Nephron progenitor cell (in vitro differentiated cells): ENCODE measurements at regions not wholly inside any gene's neighbourhood (a gene's known extent, or its start where the extent isn't known, plus 50 kb on each side); places are given as distances from the start of the nearest gene placed in this dataset.

ENCODE experiments used
- DNase-seq: peaks from one replicate; pipeline ENCODE4 v3.0.0; 2021
- H3K27ac Mint-ChIP-seq: 2 replicates; pipeline ENCODE4 v1.8.0; 2021; ENCODE audit warnings: mild to moderate bottlenecking, moderate library complexity, mixed read lengths
- H3K27me3 Mint-ChIP-seq: 2 replicates; pipeline ENCODE4 v1.8.0; 2021; ENCODE audit warnings: mild to moderate bottlenecking, low read depth, mixed read lengths; ENCODE audit not compliant: poor library complexity
- H3K36me3 Mint-ChIP-seq: 2 replicates; pipeline ENCODE4 v1.8.0; 2021; ENCODE audit warnings: low read depth, mixed read lengths
- H3K4me1 Mint-ChIP-seq: 2 replicates; pipeline ENCODE4 v1.8.0; 2021; ENCODE audit warnings: mixed read lengths
- H3K4me3 Mint-ChIP-seq: 2 replicates; pipeline ENCODE4 v1.8.0; 2021; ENCODE audit warnings: mild to moderate bottlenecking, moderate library complexity, mixed read lengths
- H3K9me3 Mint-ChIP-seq: 2 replicates; pipeline ENCODE4 v1.8.0; 2021; ENCODE audit warnings: mild to moderate bottlenecking, moderate library complexity, mixed read lengths
- CTCF ChIP-seq: fragments of 200-600 bp; sonication (generic); IDR thresholded peaks from 2 replicates; pipeline ENCODE4 v1.5.0; 2021; ENCODE audit warnings: antibody characterized with exemption

- H3K4me1 Mint-ChIP-seq = no peaks in the 10 kb centered on the region
- no peaks in the 10 kb centered on the region for H3K27me3 Mint-ChIP-seq
- H3K27ac Mint-ChIP-seq = no peak overlapping the region
- no peak for DNase-seq
- no peak overlapping the region for H3K4me3 Mint-ChIP-seq
- no peak for TF ChIP-seq CTCF
- peaks cover 15% of the 10 kb centered on the region for H3K9me3 Mint-ChIP-seq
- H3K36me3 Mint-ChIP-seq = no peaks in the 10 kb centered on the region
These were observed 74.2 kb upstream of the FOXD3 start for GRCh38 chr1:63248216-63248615.

DNA sequence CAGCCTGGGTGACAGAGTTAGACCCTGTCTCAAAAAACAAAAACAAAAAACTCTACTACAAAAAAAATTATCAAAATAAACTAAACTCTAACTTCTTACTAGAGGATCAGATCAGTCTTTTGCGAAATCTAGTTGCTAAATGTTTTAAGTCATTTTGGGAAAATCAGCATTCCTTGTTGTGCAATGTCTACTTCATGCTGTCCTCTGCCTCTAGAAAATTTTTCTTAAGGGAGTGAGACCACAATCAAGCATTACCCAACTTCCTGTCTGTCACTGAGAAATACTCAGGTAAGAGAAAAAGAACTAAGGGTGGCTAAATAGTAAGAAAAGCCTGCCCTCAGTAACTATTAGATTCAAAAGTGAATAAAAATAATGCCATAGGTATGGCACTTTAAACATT, 67.2 kb upstream of the FOXD3 start:
- H3K27ac Mint-ChIP-seq = no peak overlapping the region
- TF ChIP-seq CTCF = no peak
- no peaks in the 10 kb centered on the region for H3K9me3 Mint-ChIP-seq
- no peak overlapping the region for H3K4me3 Mint-ChIP-seq
- DNase-seq = no peak
- no peaks in the 10 kb centered on the region for H3K4me1 Mint-ChIP-seq
- no peaks in the 10 kb centered on the region for H3K36me3 Mint-ChIP-seq
- H3K27me3 Mint-ChIP-seq = no peaks in the 10 kb centered on the region

DNA sequence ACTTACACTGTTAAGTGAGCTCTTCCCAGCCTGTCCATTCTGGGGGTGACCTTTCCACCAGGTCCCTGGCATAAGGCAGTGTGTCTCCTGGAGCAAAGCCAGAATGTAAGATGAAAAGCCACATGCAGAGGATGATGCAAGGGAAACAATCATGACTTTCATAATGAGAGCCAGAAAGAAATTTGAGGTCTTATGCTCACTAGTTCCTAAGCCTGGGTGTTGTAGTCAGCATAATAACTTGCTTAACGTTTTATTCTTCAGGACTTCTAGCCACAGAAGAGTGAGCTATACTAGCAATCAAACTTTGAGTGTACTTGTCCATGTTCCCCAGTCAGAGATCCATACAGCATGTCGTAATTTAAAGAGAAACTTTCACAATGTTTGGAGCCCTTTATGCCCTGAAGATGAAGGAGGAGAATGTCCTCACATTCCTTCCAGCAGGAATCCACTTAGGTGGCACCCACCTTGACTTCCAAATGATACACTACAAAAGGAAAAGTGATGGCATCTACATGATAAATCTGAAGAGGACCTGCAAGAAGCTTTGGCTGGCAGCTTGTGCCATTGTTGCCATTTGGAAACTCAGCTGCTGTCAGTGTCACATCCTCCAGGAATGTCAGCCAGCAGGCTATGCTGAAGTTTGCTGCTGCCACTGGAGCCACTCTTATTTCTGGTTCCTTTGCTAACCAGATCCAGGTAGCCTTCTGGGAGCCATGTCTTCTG, 60.5 kb upstream of the FOXD3 start:
- TF ChIP-seq CTCF = no peak
- H3K4me3 Mint-ChIP-seq = no peak overlapping the region
- no peak for DNase-seq
- H3K9me3 Mint-ChIP-seq = no peaks in the 10 kb centered on the region
- H3K27me3 Mint-ChIP-seq = peaks cover 4% of the 10 kb centered on the region
- H3K36me3 Mint-ChIP-seq = no peaks in the 10 kb centered on the region
- no peak overlapping the region for H3K27ac Mint-ChIP-seq
- no peaks in the 10 kb centered on the region for H3K4me1 Mint-ChIP-seq

DNA sequence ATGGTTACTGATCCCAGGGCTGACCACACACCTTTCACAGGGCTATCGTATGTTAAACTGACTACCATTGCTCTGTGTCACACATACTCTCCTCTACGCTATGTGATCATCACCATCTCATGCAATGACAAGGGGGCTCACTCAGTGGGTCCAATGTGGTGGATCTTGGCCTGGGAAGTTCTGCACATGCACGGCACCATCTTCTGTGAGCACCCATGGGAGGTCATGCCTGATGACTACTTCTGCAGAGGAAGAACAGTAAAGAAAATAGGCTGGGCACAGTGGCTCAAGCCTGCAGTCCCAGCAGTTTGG, 60.0 kb upstream of the FOXD3 start:
- no peak for TF ChIP-seq CTCF
- Mint-ChIP-seq H3K27ac (no peak overlapping the region), H3K9me3 (no peaks in the 10 kb centered on the region), H3K36me3 (no peaks in the 10 kb centered on the region), H3K27me3 (peaks cover 4% of the 10 kb centered on the region), H3K4me3 (no peak overlapping the region), H3K4me1 (no peaks in the 10 kb centered on the region)
- DNase-seq = no peak

DNA sequence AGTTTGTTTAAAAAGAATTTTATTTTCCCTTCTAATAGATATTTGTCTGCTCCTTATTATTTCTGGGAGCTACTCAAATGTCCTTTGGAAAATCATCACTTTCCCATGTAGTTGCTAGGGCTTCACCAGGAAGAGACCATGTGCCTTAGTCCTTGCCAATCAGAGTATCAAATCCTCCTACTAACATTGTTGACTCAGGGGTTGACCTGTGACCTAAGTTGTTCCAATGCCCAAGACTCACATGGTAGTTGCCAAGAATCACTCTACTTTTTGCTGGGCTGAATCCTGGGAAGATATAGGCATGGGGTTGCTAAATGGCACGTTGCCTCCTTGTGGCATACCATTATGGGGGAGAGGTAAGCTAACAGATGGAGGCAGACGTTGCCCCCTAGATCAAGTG, 58.2 kb upstream of the FOXD3 start:
- peaks cover 4% of the 10 kb centered on the region for H3K27me3 Mint-ChIP-seq
- no peak for TF ChIP-seq CTCF
- no peaks in the 10 kb centered on the region for H3K9me3 Mint-ChIP-seq
- H3K4me1 Mint-ChIP-seq = no peaks in the 10 kb centered on the region
- DNase-seq = no peak
- no peak overlapping the region for H3K4me3 Mint-ChIP-seq
- no peaks in the 10 kb centered on the region for H3K36me3 Mint-ChIP-seq
- no peak overlapping the region for H3K27ac Mint-ChIP-seq

DNA sequence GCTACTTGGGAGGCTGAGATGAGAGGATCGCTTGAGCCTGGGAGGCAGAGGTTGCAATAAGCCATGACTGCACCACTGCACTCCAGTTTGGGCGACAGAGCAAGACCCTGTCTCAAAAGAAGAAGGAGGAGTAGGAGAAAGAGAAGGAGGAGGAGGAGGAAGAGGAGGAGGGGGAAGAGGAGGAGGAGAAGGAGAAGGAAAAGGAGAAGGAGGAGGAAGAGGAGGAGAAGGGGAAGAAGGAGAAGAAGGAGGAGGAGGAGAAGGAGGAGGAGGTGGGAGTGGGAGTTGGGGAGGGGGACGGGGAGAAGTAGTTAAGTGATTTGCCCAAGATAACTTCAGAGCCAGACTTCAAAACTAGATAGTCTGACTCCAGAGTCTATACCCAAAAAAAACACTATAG, 55.5 kb upstream of the FOXD3 start:
- no peak for TF ChIP-seq CTCF
- no peak overlapping the region for H3K4me3 Mint-ChIP-seq
- H3K27me3 Mint-ChIP-seq = no peaks in the 10 kb centered on the region
- no peaks in the 10 kb centered on the region for H3K36me3 Mint-ChIP-seq
- H3K9me3 Mint-ChIP-seq = no peaks in the 10 kb centered on the region
- no peaks in the 10 kb centered on the region for H3K4me1 Mint-ChIP-seq
- H3K27ac Mint-ChIP-seq = no peak overlapping the region
- no peak for DNase-seq
